Limb (tissue), 2 donors: ENCODE measurements at regions not wholly inside any gene's neighbourhood (a gene's known extent, or its start where the extent isn't known, plus 50 kb on each side); places are given as distances from the start of the nearest gene placed in this dataset.

Experiments
- DNase-seq, 2 donors: peaks; one replicate each; pipeline ENCODE4 v3.0.0-alpha.2; 2016; ENCODE audit errors: extremely low spot score in 2 of 2

- no peak for DNase-seq
Observed at GRCh38 chr14:97290977-97291376, 493.8 kb downstream of the VRK1 start.

- DNase-seq: no peak
Observed at GRCh38 chr14:97293659-97294058, 496.5 kb downstream of the VRK1 start.

GRCh38 chr14:97295108-97295710 is 498.0 kb downstream of the VRK1 start:
- no peak for DNase-seq

- no peak for DNase-seq
Observed at GRCh38 chr14:97296176-97296575, 499.0 kb downstream of the VRK1 start.

GRCh38 chr14:97297100-97297499 is 499.9 kb downstream of the VRK1 start:
- no peak for DNase-seq

- DNase-seq: no peak
Observed at GRCh38 chr14:97298331-97298730, 501.1 kb downstream of the VRK1 start.

GRCh38 chr14:97298736-97299135 is 501.6 kb downstream of the VRK1 start:
- peak in 1 of 2 donors; percentile 33 for DNase-seq

- no peak for DNase-seq
Observed at GRCh38 chr14:97299661-97300060, 502.5 kb downstream of the VRK1 start.

- DNase-seq: no peak
Observed at GRCh38 chr14:97301931-97302559, 504.9 kb downstream of the VRK1 start.

- DNase-seq: no peak
Observed at GRCh38 chr14:97306133-97306759, 509.1 kb downstream of the VRK1 start.

GRCh38 chr14:97306760-97307246 is 509.6 kb downstream of the VRK1 start:
- no peak for DNase-seq

- no peak for DNase-seq
Observed at GRCh38 chr14:97311411-97311810, 514.2 kb downstream of the VRK1 start.

- DNase-seq: no peak
Observed at GRCh38 chr14:97312910-97313309, 515.7 kb downstream of the VRK1 start.

GRCh38 chr14:97315790-97316189 is 518.6 kb downstream of the VRK1 start:
- no peak for DNase-seq

GRCh38 chr14:97318380-97318779 is 521.2 kb downstream of the VRK1 start:
- DNase-seq: no peak

- DNase-seq: no peak
Observed at GRCh38 chr14:97319691-97320090, 522.5 kb downstream of the VRK1 start.

GRCh38 chr14:97328743-97329142 is 531.6 kb downstream of the VRK1 start:
- no peak for DNase-seq

- DNase-seq: no peak
Observed at GRCh38 chr14:97329701-97330100, 532.5 kb downstream of the VRK1 start.

GRCh38 chr14:97331058-97331457 is 533.9 kb downstream of the VRK1 start:
- DNase-seq: no peak

GRCh38 chr14:97331526-97331925 is 534.3 kb downstream of the VRK1 start:
- DNase-seq: no peak

- no peak for DNase-seq
Observed at GRCh38 chr14:97336179-97336578, 539.0 kb downstream of the VRK1 start.

- DNase-seq: no peak
Observed at GRCh38 chr14:97336816-97337215, 539.6 kb downstream of the VRK1 start.

- DNase-seq: no peak
Observed at GRCh38 chr14:97337267-97337666, 540.1 kb downstream of the VRK1 start.
